ENCODE measurements at regions not wholly inside any gene's neighbourhood (a gene's known extent, or its start where the extent isn't known, plus 50 kb on each side); places are given as distances from the start of the nearest gene placed in this dataset.

DNA sequence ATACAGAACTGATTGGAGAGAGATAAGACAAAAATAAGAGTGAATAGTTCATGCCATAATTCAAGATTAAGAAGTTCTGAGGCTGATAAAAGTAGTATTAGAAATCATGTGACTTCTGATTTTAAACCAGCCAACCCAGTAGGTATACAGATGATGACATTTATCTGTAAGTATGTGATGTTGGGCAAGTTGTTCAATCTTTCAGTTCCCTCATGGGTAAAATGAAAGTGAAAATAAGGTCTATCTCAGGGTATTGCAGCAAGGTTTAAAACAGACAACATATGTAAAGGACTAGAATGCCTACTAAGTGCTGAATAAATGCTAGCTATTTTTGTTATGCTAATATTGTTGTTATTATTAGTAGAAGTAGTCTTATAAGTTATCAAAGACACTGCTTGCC lies 1055.7 kb downstream of the NAALADL2 start:
- Mint-ChIP-seq H3K36me3 (no peaks in the 10 kb centered on the region), H3K27ac (no peak overlapping the region), H3K9me3 (peaks cover 10 to 13% of the 10 kb centered on the region in 2 donors)
- DNase-seq (ENCODE audit: low spot score in 2 of 2) (no peak), ATAC-seq (no peak)

DNA sequence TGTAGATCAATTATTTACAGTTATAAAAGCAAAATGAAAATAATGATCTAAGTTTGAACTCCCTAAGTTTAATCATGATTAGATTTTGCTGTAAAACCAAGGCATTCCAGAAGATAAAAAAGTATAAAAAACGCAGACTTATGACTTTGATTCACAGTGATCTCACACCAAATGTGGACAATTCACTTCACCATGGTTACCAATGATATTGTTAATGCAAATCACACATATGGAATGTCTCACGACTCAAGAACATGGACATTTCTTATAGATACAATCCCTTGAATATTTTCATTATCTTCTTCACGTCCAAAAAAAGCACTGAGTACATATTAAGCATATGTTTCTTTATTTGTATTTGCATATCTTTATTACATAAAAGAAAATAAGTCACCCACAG lies 1054.2 kb downstream of the NAALADL2 start:
- no peak for ATAC-seq
- no peaks in the 10 kb centered on the region for H3K36me3 Mint-ChIP-seq
- DNase-seq (ENCODE audit: low spot score in 2 of 2), result no peak
- H3K27ac Mint-ChIP-seq, result no peak overlapping the region
- peaks cover 6 to 8% of the 10 kb centered on the region in 2 donors for H3K9me3 Mint-ChIP-seq

DNA sequence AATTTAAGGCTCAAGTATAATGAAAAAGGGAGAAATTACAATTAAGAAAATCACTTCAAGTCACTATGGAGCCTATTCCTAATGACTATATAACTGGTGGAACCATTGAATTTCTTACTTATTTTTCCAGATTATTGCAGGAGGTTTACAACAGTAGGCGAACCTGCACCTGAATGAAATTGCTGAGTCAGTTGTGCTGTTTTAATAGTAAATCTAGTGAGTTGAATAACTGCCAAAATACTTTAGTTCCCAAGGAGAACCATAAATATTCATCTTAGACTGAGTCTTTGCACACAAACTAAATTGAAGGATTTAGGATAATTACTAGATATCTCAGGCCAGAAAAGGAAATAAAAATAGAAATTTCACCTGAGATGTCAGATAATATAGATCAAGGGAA lies 1052.8 kb downstream of the NAALADL2 start:
- no peak overlapping the region for H3K27ac Mint-ChIP-seq
- no peaks in the 10 kb centered on the region for H3K36me3 Mint-ChIP-seq
- ATAC-seq (no peak), DNase-seq (ENCODE audit: low spot score in 2 of 2) (no peak)
- H3K9me3 Mint-ChIP-seq, result peaks cover 4% of the 10 kb centered on the region in 2 donors

DNA sequence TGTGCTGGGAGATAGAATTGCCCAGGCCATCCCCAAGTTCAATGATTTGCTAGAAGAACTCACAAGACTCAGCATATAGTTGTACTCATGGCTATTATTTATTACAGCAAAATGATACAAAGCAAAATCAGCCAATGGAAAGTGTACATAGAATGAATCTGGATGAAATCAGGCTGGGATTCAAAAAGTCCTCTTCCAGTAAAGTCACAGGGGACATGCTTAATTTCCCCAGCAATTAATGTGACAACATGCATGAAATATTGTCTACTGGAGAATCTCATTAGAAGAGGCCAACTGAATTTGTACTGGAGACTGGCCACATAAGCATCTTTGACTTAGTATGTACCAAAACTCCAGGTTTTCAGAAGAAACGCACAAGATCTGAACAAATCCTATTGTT lies 1043.1 kb downstream of the NAALADL2 start:
- Mint-ChIP-seq H3K9me3 (peaks cover 13 to 16% of the 10 kb centered on the region in 2 donors), H3K36me3 (peaks cover 0 to 4% of the 10 kb centered on the region in 2 donors), H3K27ac (no peak overlapping the region)
- DNase-seq (ENCODE audit: low spot score in 2 of 2) (no peak), ATAC-seq (no peak)

DNA sequence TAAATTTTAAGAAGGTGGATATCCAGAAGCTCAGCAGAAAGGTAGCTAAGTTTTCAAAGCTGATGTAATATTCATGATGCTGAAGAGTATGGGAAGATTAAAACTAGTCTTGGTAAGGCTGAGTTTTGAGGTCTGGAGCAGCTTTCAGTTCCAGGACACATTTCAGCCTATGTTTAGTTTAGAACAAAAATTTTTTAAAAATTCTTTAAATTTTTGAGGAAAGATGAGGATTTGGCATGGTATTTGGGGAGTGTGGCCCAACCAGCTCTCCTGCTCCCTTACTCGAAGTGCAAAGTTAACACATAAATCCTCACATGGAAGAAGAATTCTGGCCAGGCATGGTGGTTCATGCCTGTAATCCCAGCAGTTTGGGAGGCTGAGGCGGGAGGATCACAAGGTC lies 1039.1 kb downstream of the NAALADL2 start:
- Mint-ChIP-seq H3K36me3 (peaks cover 0 to 3% of the 10 kb centered on the region in 2 donors), H3K27ac (no peak overlapping the region), H3K9me3 (peaks cover 3 to 9% of the 10 kb centered on the region in 2 donors)
- DNase-seq (ENCODE audit: low spot score in 2 of 2) (no peak), ATAC-seq (no peak)

DNA sequence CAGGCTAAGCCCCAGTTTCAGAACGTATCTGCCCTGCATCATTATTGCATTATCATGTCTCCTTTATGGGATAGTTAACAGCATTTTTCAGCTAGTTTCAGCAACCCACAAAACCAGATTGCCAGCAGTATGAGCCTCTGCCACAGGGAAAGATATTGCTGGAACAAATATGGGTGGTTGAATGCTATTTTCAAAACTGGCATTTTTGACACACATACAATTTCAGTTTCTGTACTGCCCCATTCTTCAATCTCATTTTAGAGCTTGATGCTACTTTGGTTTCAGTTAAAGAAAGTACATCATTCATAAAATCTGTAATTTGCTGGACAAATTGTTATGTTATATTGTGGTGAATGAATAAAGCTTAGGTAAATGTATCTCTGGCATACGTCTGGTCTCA lies 1037.5 kb downstream of the NAALADL2 start:
- Mint-ChIP-seq H3K36me3 (no peaks in the 10 kb centered on the region), H3K9me3 (peaks cover 3 to 9% of the 10 kb centered on the region in 2 donors), H3K27ac (no peak overlapping the region)
- ATAC-seq (no peak), DNase-seq (ENCODE audit: low spot score in 2 of 2) (no peak)

DNA sequence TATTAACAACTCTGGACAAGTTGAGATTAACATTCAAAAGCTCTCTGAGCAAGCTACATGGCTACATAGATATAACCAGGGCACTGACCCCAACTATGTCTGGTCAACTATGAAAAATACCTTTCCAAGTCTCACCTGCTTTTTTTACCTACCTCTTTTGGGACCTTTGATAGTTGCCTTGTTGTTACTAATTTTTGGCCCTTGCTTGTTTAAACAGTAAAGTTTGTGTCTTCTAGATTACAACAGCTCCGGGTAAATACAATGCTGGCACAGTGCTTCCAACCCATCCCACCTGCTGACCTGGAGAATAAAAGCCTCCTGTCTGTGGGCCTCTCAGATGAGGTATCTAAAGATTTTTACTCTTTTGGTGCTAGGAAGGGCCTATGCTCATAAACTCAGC lies 1036.6 kb downstream of the NAALADL2 start:
- no peak overlapping the region for H3K27ac Mint-ChIP-seq
- no peaks in the 10 kb centered on the region for H3K36me3 Mint-ChIP-seq
- ATAC-seq (no peak), DNase-seq (ENCODE audit: low spot score in 2 of 2) (no peak)
- peaks cover 3 to 9% of the 10 kb centered on the region in 2 donors for H3K9me3 Mint-ChIP-seq

DNA sequence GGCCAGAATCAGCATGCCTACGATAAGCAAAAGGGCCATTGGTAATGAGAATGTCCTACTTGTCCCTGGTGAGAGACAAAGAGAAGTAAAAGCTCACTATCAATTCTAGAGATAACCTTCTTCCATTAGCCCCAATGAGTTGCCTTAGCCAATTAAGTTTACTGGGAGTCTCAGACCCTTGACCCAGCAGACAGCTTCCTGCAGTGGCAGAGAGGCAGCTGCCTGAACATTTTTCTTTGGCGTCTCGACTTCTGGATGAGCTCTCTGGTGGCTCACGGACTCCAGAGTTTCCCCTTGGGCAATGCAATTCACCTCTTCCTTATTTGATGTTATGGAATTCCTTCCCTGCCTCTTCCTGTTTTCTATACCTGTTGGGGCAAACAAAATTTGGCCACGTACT lies 1034.4 kb downstream of the NAALADL2 start:
- Mint-ChIP-seq H3K9me3 (peaks cover 0 to 6% of the 10 kb centered on the region in 2 donors), H3K36me3 (no peaks in the 10 kb centered on the region), H3K27ac (no peak overlapping the region)
- DNase-seq (ENCODE audit: low spot score in 2 of 2), result no peak
- ATAC-seq, result no peak

DNA sequence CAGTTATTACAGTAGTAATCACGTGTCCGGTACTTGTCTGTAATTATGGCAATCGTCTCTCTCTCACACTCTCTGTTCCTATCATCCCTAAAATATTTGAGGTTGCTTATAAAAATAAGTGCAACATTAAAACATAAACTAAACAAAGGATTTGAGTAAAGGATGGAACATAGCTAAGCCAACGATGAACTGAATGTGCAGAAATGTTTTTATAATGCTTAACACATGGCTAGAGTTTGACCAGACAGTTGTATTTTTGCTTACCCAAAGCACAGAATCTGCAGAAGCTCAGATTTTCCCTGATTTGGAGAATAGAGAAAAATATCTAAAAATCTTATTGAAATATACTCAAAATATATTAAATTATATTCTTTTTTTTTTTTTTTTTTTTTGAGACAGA lies 1030.9 kb downstream of the NAALADL2 start:
- ATAC-seq (no peak), DNase-seq (ENCODE audit: low spot score in 2 of 2) (no peak)
- Mint-ChIP-seq H3K9me3 (no peaks in the 10 kb centered on the region), H3K27ac (no peak overlapping the region), H3K36me3 (no peaks in the 10 kb centered on the region)

DNA sequence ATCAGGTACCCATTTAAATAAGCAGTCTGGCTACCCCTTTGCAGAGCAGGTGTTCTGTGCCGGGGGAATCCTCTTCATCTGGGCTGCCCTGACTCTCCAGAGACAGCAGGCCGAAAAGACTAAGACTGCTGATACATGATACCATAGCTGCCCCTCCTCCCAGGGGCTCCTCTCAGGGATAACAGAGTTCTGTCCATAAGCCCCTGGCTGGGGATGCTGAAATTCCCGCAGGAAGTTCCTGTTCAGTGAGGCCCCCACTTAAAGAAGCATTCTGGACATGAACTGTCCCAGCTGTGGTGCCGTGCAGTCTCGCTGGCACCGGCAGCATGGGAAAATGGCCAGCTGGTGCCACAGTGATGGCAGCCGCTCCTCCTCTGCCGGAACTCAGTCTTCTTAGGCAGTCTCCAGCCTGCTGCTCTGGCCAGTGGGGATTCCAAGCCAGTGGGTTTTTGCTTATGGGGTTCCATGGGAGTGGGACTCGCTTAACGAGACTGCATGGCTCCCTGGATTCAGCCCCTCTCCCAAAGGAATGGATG lies 1026.2 kb downstream of the NAALADL2 start:
- ATAC-seq (no peak), DNase-seq (ENCODE audit: low spot score in 2 of 2) (no peak)
- Mint-ChIP-seq H3K27ac (no peak overlapping the region), H3K36me3 (no peaks in the 10 kb centered on the region), H3K9me3 (peaks cover 20% of the 10 kb centered on the region in 2 donors)

DNA sequence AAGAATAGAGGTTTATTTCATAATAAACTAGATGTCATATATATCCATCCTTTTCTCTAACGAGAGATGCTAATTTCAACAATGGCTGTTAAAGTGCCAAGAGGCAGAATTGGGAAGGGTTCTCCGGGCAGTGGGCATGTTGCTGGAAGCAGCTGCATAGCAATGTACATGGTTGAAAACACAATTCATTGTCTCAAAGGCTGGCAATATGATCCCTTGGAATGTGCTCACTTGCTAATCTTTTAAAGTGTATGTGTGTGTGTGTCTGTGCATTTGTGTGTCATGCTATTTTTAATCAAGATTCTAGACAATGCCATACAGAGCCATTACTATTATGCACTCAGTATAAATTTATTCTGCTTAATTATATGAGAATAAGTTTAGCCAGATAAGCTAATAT lies 1020.3 kb downstream of the NAALADL2 start:
- ATAC-seq (no peak), DNase-seq (ENCODE audit: low spot score in 2 of 2) (no peak)
- Mint-ChIP-seq H3K9me3 (peaks cover 15 to 26% of the 10 kb centered on the region in 2 donors), H3K36me3 (no peaks in the 10 kb centered on the region), H3K27ac (no peak overlapping the region)

DNA sequence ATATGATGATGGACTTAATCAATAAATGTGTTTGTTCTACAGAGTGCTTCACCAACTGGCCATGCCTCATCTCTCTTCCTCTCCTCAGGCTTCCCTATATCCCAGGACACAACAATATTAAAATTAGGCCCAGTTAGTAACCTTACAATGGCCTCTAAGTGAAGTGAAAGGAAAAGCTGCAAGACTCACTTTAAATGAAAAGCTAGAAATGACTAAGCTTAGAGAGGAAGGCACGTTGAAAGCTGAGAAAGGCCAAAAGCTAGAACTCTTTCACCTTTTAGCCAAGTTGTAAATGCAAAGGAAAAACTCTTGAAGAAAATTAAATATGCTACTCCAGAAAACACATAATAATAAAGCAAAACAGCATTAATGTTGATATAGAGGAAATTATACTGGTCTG lies 1010.3 kb downstream of the NAALADL2 start:
- no peak for DNase-seq (ENCODE audit: low spot score in 2 of 2)
- H3K36me3 Mint-ChIP-seq, result peaks cover 0 to 6% of the 10 kb centered on the region in 2 donors
- peaks cover 0 to 11% of the 10 kb centered on the region in 2 donors for H3K9me3 Mint-ChIP-seq
- no peak for ATAC-seq
- H3K27ac Mint-ChIP-seq, result no peak overlapping the region

DNA sequence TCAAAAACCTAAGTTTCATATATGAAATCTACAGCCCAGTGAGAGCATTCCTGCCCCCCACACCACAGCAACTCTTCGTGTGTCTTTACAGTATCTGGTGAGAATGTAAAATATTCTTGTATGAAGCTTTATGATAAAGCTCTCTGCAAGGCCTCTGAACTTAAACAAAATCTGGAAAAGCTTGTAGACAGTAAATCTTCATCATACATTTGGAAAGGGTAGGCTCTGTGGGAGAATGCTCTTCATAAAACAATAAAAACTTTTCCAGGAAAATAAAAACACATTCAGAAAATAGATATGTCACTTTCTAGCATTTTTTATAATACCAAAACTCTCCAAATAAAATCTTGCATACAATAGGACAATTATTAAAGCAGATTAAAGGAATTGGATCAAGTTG lies 1009.5 kb downstream of the NAALADL2 start:
- DNase-seq (ENCODE audit: low spot score in 2 of 2) (no peak), ATAC-seq (no peak)
- Mint-ChIP-seq H3K36me3 (peaks cover 0 to 6% of the 10 kb centered on the region in 2 donors), H3K9me3 (peaks cover 0 to 11% of the 10 kb centered on the region in 2 donors), H3K27ac (no peak overlapping the region)

DNA sequence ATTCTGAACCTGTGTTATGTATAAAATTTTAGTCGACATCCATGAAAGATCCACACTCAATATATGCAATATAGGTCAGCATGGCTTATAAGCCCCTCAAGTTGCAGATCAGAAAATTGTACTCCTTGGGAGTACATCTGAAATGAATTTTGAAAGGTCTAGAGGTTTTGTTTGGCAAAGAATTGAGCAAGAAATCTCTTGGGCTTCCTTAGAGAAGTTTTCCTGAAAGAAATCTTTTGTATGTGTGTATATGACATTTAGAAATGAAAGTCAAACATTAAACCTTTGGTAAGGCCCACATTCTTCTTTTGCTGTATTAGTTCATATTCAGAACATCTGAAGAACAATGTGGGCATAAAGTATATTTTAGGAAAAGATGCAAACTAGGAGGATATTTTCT lies 1006.6 kb downstream of the NAALADL2 start:
- no peak for ATAC-seq
- Mint-ChIP-seq H3K36me3 (no peaks in the 10 kb centered on the region), H3K9me3 (no peaks in the 10 kb centered on the region), H3K27ac (no peak overlapping the region)
- no peak for DNase-seq (ENCODE audit: low spot score in 2 of 2)

DNA sequence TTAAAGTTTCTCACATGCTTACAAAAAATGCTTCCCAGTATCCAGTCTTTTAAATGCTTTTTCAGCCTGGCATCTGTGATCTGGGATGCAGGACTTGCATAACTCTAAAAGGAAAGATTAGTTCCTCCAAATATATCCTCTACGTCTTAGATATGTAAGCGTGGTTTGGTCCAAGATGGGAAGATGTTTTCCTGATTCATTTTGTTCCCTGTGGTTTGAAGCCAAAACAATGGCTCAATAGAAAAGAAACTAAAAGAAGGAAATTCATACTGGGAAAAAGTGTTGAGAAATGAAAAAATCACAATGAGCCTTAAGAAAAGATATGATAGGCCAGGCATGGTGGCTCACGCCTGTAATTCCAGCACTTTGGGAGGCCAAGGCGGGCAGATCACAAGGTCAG lies 1002.8 kb downstream of the NAALADL2 start:
- H3K36me3 Mint-ChIP-seq, result no peaks in the 10 kb centered on the region
- ATAC-seq, result no peak
- peaks cover 3 to 4% of the 10 kb centered on the region in 2 donors for H3K9me3 Mint-ChIP-seq
- DNase-seq (ENCODE audit: low spot score in 2 of 2), result no peak
- H3K27ac Mint-ChIP-seq, result no peak overlapping the region

Data from activated naive CD4-positive, alpha-beta T cell treated with anti-CD3 and anti-CD28 coated beads, Interleukin-2, amount 50 U/mL, for 72 hours (primary cell).